Panc1 (cell line): ENCODE measurements at regions not wholly inside any gene's neighbourhood (a gene's known extent, or its start where the extent isn't known, plus 50 kb on each side); places are given as distances from the start of the nearest gene placed in this dataset.
"Not testable (repeated sequence)": the region's sequence is repeated elsewhere in the genome, so short reads cannot be mapped to it uniquely, and the experiment has no call there.

Experiments
- CTCF ChIP-seq: fragments of 450-650 bp; IDR thresholded peaks from 2 replicates; pipeline ENCODE4 v1.5.1; 2017; ENCODE audit warnings: mild to moderate bottlenecking
- POLR2AphosphoS5 ChIP-seq: IDR thresholded peaks from 2 replicates; pipeline ENCODE4 v1.6.1; 2012; ENCODE audit warnings: mild to moderate bottlenecking, low read depth, low read length, moderate library complexity
- TF ChIP-seq, protein P1 (sequence below), 2 experiments: IDR thresholded peaks; 2 replicates each; pipeline ENCODE4 v1.6.1; 2011 to 2012; ENCODE audit warnings: low read depth in 2 of 2, control low read depth in 1 of 2, low read length in 1 of 2, mild to moderate bottlenecking in 1 of 2, moderate library complexity in 1 of 2; ENCODE audit not compliant: insufficient read depth in 1 of 2

- TF ChIP-seq CTCF, POLR2AphosphoS5: not testable (repeated sequence)
- TF ChIP-seq, protein P1, sequence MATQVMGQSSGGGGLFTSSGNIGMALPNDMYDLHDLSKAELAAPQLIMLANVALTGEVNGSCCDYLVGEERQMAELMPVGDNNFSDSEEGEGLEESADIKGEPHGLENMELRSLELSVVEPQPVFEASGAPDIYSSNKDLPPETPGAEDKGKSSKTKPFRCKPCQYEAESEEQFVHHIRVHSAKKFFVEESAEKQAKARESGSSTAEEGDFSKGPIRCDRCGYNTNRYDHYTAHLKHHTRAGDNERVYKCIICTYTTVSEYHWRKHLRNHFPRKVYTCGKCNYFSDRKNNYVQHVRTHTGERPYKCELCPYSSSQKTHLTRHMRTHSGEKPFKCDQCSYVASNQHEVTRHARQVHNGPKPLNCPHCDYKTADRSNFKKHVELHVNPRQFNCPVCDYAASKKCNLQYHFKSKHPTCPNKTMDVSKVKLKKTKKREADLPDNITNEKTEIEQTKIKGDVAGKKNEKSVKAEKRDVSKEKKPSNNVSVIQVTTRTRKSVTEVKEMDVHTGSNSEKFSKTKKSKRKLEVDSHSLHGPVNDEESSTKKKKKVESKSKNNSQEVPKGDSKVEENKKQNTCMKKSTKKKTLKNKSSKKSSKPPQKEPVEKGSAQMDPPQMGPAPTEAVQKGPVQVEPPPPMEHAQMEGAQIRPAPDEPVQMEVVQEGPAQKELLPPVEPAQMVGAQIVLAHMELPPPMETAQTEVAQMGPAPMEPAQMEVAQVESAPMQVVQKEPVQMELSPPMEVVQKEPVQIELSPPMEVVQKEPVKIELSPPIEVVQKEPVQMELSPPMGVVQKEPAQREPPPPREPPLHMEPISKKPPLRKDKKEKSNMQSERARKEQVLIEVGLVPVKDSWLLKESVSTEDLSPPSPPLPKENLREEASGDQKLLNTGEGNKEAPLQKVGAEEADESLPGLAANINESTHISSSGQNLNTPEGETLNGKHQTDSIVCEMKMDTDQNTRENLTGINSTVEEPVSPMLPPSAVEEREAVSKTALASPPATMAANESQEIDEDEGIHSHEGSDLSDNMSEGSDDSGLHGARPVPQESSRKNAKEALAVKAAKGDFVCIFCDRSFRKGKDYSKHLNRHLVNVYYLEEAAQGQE (IDR thresholded peaks at IDR 0.05; ENCODE audit: insufficient read depth in 1 of 2, low read depth in 2 of 2, low read length in 1 of 2), result not testable (repeated sequence)
Observed at GRCh38 chr7:106755024-106755423, 94.1 kb upstream of the CCDC71L start.
